ENCODE measurements at regions not wholly inside any gene's neighbourhood (a gene's known extent, or its start where the extent isn't known, plus 50 kb on each side); places are given as distances from the start of the nearest gene placed in this dataset.
A peak's percentile ranks its signal among the peaks of the same experiment; 100 is the strongest.

GRCh38 chrX:39777623-39778025, 320.1 kb downstream of the BCOR start:
- TF ChIP-seq CTCF (conservative IDR thresholded peaks at IDR 0.05; ENCODE audit: low read depth, low read length), result no peak
- no peaks in the 10 kb centered on the region for H3K36me3 ChIP-seq (ENCODE audit: insufficient read depth)
- peak overlapping the region; percentile 19; the same call in 1 of the 2 replicates for H3K4me2 ChIP-seq
- H2AFZ ChIP-seq (ENCODE audit: low read depth), result no peak overlapping the region; the same call in 1 of the 2 replicates
- H3K4me3 ChIP-seq (IDR thresholded peaks at IDR 0.05; ENCODE audit: insufficient read depth, low read depth, low read length), result no peak overlapping the region
- no peaks in the 10 kb centered on the region for H4K20me1 ChIP-seq (ENCODE audit: insufficient read depth)
- H3K27me3 ChIP-seq (ENCODE audit: insufficient read depth, low read depth), result no peaks in the 10 kb centered on the region
- no peak overlapping the region for H3K9ac ChIP-seq
- H3K4me1 ChIP-seq (ENCODE audit: low read depth, poor library complexity, severe bottlenecking), result peaks cover 13% of the 10 kb centered on the region
- no peaks in the 10 kb centered on the region for H3K79me2 ChIP-seq (ENCODE audit: insufficient read depth, low read depth)
- H3K27ac ChIP-seq, result no peak overlapping the region; the same call in 1 of the 2 replicates

GRCh38 chrX:39779952-39780783, 317.6 kb downstream of the BCOR start:
- Histone ChIP-seq H3K27ac (no peak overlapping the region), H4K20me1 (ENCODE audit: insufficient read depth) (no peaks in the 10 kb centered on the region), H3K4me3 (IDR thresholded peaks at IDR 0.05; ENCODE audit: insufficient read depth, low read depth, low read length) (no peak overlapping the region), H3K36me3 (ENCODE audit: insufficient read depth) (no peaks in the 10 kb centered on the region), H3K4me2 (no peak overlapping the region), H3K27me3 (ENCODE audit: insufficient read depth, low read depth) (no peaks in the 10 kb centered on the region), H3K79me2 (ENCODE audit: insufficient read depth, low read depth) (no peaks in the 10 kb centered on the region), H3K4me1 (ENCODE audit: low read depth, poor library complexity, severe bottlenecking) (peaks cover 13% of the 10 kb centered on the region), H2AFZ (ENCODE audit: low read depth) (no peak overlapping the region), H3K9ac (no peak overlapping the region)
- no peak for TF ChIP-seq CTCF (conservative IDR thresholded peaks at IDR 0.05; ENCODE audit: low read depth, low read length)

GRCh38 chrX:39782276-39782675, 315.5 kb downstream of the BCOR start:
- no peaks in the 10 kb centered on the region for H3K36me3 ChIP-seq (ENCODE audit: insufficient read depth)
- TF ChIP-seq CTCF (conservative IDR thresholded peaks at IDR 0.05; ENCODE audit: low read depth, low read length), result no peak
- H2AFZ ChIP-seq (ENCODE audit: low read depth), result no peak overlapping the region
- H3K4me1 ChIP-seq (ENCODE audit: low read depth, poor library complexity, severe bottlenecking), result peaks cover 10% of the 10 kb centered on the region
- H3K9ac ChIP-seq, result no peak overlapping the region
- no peaks in the 10 kb centered on the region for H4K20me1 ChIP-seq (ENCODE audit: insufficient read depth)
- no peaks in the 10 kb centered on the region for H3K27me3 ChIP-seq (ENCODE audit: insufficient read depth, low read depth)
- H3K79me2 ChIP-seq (ENCODE audit: insufficient read depth, low read depth), result no peaks in the 10 kb centered on the region
- no peak overlapping the region for H3K4me2 ChIP-seq
- H3K4me3 ChIP-seq (IDR thresholded peaks at IDR 0.05; ENCODE audit: insufficient read depth, low read depth, low read length), result no peak overlapping the region
- no peak overlapping the region for H3K27ac ChIP-seq

GRCh38 chrX:39787999-39788398, 309.8 kb downstream of the BCOR start:
- Histone ChIP-seq H2AFZ (ENCODE audit: low read depth) (no peak overlapping the region), H3K4me1 (ENCODE audit: low read depth, poor library complexity, severe bottlenecking) (no peaks in the 10 kb centered on the region), H3K79me2 (ENCODE audit: insufficient read depth, low read depth) (no peaks in the 10 kb centered on the region), H3K9ac (no peak overlapping the region), H3K4me2 (no peak overlapping the region), H4K20me1 (ENCODE audit: insufficient read depth) (no peaks in the 10 kb centered on the region), H3K27ac (no peak overlapping the region), H3K36me3 (ENCODE audit: insufficient read depth) (no peaks in the 10 kb centered on the region), H3K4me3 (IDR thresholded peaks at IDR 0.05; ENCODE audit: insufficient read depth, low read depth, low read length) (no peak overlapping the region), H3K27me3 (ENCODE audit: insufficient read depth, low read depth) (no peaks in the 10 kb centered on the region)
- TF ChIP-seq CTCF (conservative IDR thresholded peaks at IDR 0.05; ENCODE audit: low read depth, low read length), result no peak
